OCI-LY1 (cell line): ENCODE measurements at regions not wholly inside any gene's neighbourhood (a gene's known extent, or its start where the extent isn't known, plus 50 kb on each side); places are given as distances from the start of the nearest gene placed in this dataset.

Source experiments
- H2AFZ ChIP-seq: fragments of 200-600 bp; sonication (generic), shearing (Covaris generic); 2 replicates; pipeline ENCODE4 v1.6.0; 2014; ENCODE audit warnings: antibody characterized with exemption, mild to moderate bottlenecking, low read length
- H3F3A ChIP-seq: fragments of 200-600 bp; sonication (generic), shearing (Covaris generic); 2 replicates; pipeline ENCODE4 v1.6.0; 2014; ENCODE audit warnings: mild to moderate bottlenecking, antibody characterized with exemption, low read length, moderate library complexity; ENCODE audit not compliant: insufficient read depth
- H3K27ac ChIP-seq: fragments of 200-600 bp; sonication (generic); 2 replicates; pipeline ENCODE4 v1.5.1; 2014; ENCODE audit warnings: low read length, mixed run types, mild to moderate bottlenecking, low read depth; ENCODE audit not compliant: poor library complexity, severe bottlenecking
- H3K27me3 ChIP-seq: fragments of 200-600 bp; sonication (generic); 2 replicates; pipeline ENCODE4 v1.6.0; 2014; ENCODE audit warnings: antibody characterized with exemption, mild to moderate bottlenecking, low read length, moderate library complexity; ENCODE audit not compliant: insufficient read depth
- H3K36me3 ChIP-seq: fragments of 200-600 bp; sonication (generic); 2 replicates; pipeline ENCODE4 v1.6.1; 2014; ENCODE audit warnings: mild to moderate bottlenecking, antibody characterized with exemption, low read length, moderate library complexity, mixed read lengths; ENCODE audit not compliant: insufficient read depth
- H3K4me1 ChIP-seq: fragments of 200-600 bp; sonication (generic); 2 replicates; pipeline ENCODE4 v1.5.1; 2014; ENCODE audit warnings: mild to moderate bottlenecking, low read length, moderate library complexity; ENCODE audit not compliant: insufficient read depth, severe bottlenecking
- H3K4me2 ChIP-seq: fragments of 200-600 bp; sonication (generic), shearing (Covaris generic); 2 replicates; pipeline ENCODE4 v1.6.1; 2014; ENCODE audit warnings: low read length
- H3K4me3 ChIP-seq: fragments of 200-600 bp; sonication (generic); 2 replicates; pipeline ENCODE4 v1.5.1; 2014; ENCODE audit warnings: low read length, low read depth, mild to moderate bottlenecking, mixed read lengths; ENCODE audit not compliant: poor library complexity, severe bottlenecking
- H3K79me2 ChIP-seq: fragments of 200-600 bp; shearing (Covaris generic); 2 replicates; pipeline ENCODE4 v1.6.1; 2016; ENCODE audit warnings: mixed run types, low read length, mixed read lengths; ENCODE audit not compliant: insufficient read depth
- H3K9ac ChIP-seq: fragments of 200-600 bp; sonication (generic), shearing (Covaris generic); 2 replicates; pipeline ENCODE4 v1.6.1; 2014; ENCODE audit warnings: mild to moderate bottlenecking, low read length, mixed read lengths
- H3K9me2 ChIP-seq: fragments of 200-600 bp; sonication (generic), shearing (Covaris generic); 2 replicates; pipeline ENCODE4 v1.6.1; 2014; ENCODE audit warnings: low read depth, mild to moderate bottlenecking, low read length, mixed read lengths
- H3K9me3 ChIP-seq: fragments of 200-600 bp; shearing (Covaris generic); 2 replicates; pipeline ENCODE4 v1.6.1; 2014; ENCODE audit warnings: low read length, mixed read lengths
- H4K20me1 ChIP-seq: fragments of 200-600 bp; sonication (generic), shearing (Covaris generic); 2 replicates; pipeline ENCODE4 v1.6.0; 2016; ENCODE audit warnings: mild to moderate bottlenecking, low read length; ENCODE audit not compliant: insufficient read depth
- CTCF ChIP-seq: fragments of 200-600 bp; sonication (generic), shearing (Covaris generic); IDR thresholded peaks from 2 replicates; pipeline ENCODE4 v1.5.1; 2017; ENCODE audit warnings: mild to moderate bottlenecking, antibody characterized with exemption, low read length, moderate library complexity, mixed read lengths
- EZH2 ChIP-seq: fragments of 200-600 bp; sonication (generic), shearing (Covaris generic); IDR thresholded peaks from 2 replicates; pipeline ENCODE4 v1.8.0; 2017; ENCODE audit warnings: borderline replicate concordance, mixed run types, mild to moderate bottlenecking, antibody characterized with exemption, low read length, moderate library complexity, mixed read lengths

DNA sequence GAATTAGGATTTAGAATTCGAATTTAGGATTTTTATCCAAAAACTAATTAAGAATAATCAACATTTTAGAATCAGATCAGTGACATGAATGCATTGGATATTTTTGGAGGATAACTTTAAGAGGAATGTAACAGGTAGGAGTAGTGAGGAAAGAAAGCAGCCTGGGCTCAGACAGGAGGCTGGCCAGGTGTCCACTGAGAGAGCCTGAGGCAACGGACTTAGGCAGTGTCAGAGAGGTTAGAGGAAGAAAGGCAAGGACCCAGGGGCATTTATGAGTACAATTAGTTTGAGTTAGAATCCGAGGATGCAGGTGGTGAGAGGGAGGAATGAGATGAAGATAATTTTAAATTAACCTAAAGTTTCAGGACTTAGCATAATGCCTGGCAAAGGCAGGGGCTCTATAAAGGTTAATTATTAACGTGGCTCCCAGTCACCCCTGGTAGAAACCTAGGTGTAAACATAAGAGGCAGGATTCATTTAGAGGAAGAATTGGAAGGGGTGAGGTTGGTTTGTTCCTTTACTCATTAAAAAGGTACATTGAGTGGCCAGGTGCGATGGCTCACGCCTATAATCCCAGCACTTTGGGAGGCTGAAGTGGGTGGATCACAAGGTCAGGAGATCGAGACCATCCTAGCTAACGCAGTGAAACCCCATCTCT lies 507.1 kb downstream of the TMEM182 start:
- no peaks in the 10 kb centered on the region for H4K20me1 ChIP-seq
- H3K4me1 ChIP-seq = no peaks in the 10 kb centered on the region
- H3K4me3 ChIP-seq = no peak overlapping the region
- H3K27me3 ChIP-seq = peaks cover 3% of the 10 kb centered on the region; the same call in 1 of the 2 replicates
- no peak overlapping the region for H3K27ac ChIP-seq
- no peak overlapping the region for H2AFZ ChIP-seq
- no peaks in the 10 kb centered on the region for H3K9me2 ChIP-seq
- peaks cover 1% of the 10 kb centered on the region; the same call in 1 of the 2 replicates for H3K9me3 ChIP-seq
- H3K36me3 ChIP-seq = no peaks in the 10 kb centered on the region
- H3K79me2 ChIP-seq = no peaks in the 10 kb centered on the region
- H3K4me2 ChIP-seq = no peak overlapping the region
- no peak overlapping the region for H3K9ac ChIP-seq
- no peak for TF ChIP-seq CTCF
- TF ChIP-seq EZH2 = no peak
- no peaks in the 10 kb centered on the region for H3F3A ChIP-seq

GRCh38 chr2:103276869-103277268 lies 515.0 kb downstream of the TMEM182 start:
- no peaks in the 10 kb centered on the region for H4K20me1 ChIP-seq
- H2AFZ ChIP-seq = no peak overlapping the region
- H3K27ac ChIP-seq = no peak overlapping the region

DNA sequence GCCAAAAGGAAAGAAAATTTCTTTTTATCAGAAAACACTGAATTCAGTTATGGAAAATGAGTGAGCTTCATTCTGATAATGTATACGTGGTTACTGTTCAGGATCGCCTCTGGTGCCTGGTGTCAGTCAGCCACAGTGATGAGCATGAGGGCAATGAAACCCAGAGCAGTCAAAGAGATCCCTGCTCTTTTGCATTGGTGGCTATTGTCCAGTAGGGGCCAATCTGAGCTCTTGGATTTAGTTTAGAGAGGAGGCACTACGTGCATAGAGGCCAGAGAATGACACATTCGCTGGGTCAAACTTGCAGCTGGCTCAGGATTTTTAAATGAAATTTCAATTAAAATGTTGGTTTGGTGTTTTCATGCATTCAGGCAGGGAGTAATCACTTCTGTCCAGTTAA lies 522.9 kb downstream of the TMEM182 start:
- H4K20me1 ChIP-seq = no peaks in the 10 kb centered on the region
- H3F3A ChIP-seq = no peaks in the 10 kb centered on the region
- H3K9ac ChIP-seq = no peak overlapping the region
- H3K36me3 ChIP-seq = no peaks in the 10 kb centered on the region
- H3K27ac ChIP-seq = no peak overlapping the region
- no peaks in the 10 kb centered on the region for H3K79me2 ChIP-seq
- H3K4me2 ChIP-seq = no peak overlapping the region
- H3K9me3 ChIP-seq = no peaks in the 10 kb centered on the region
- no peak overlapping the region for H2AFZ ChIP-seq
- H3K4me1 ChIP-seq = no peaks in the 10 kb centered on the region
- H3K27me3 ChIP-seq = no peaks in the 10 kb centered on the region
- TF ChIP-seq EZH2 = no peak
- TF ChIP-seq CTCF = no peak
- no peaks in the 10 kb centered on the region for H3K9me2 ChIP-seq
- no peak overlapping the region for H3K4me3 ChIP-seq

More at GRCh38 chr2:103276869-103277268, 515.0 kb downstream of the TMEM182 start:
- no peaks in the 10 kb centered on the region for H3K9me2 ChIP-seq
- no peaks in the 10 kb centered on the region for H3K36me3 ChIP-seq
- no peaks in the 10 kb centered on the region for H3K79me2 ChIP-seq
- TF ChIP-seq CTCF (no peak), EZH2 (no peak)
- H3K27me3 ChIP-seq = no peaks in the 10 kb centered on the region
- no peaks in the 10 kb centered on the region for H3F3A ChIP-seq
- no peak overlapping the region for H3K9ac ChIP-seq
- H3K4me2 ChIP-seq = no peak overlapping the region
- no peaks in the 10 kb centered on the region for H3K4me1 ChIP-seq
- no peak overlapping the region for H3K4me3 ChIP-seq
- H3K9me3 ChIP-seq = peaks cover 3% of the 10 kb centered on the region; the same call in 1 of the 2 replicates
